HUES64 (cell line): ENCODE measurements at regions not wholly inside any gene's neighbourhood (a gene's known extent, or its start where the extent isn't known, plus 50 kb on each side); places are given as distances from the start of the nearest gene placed in this dataset.

Experiments used
- H3K27ac ChIP-seq: 2 replicates; pipeline ENCODE4 v1.7.0; 2013; ENCODE audit warnings: low read depth, low read length, inconsistent platforms
- H3K27me3 ChIP-seq: 2 replicates; pipeline ENCODE4 v1.6.1; 2013; ENCODE audit warnings: mild to moderate bottlenecking, low read length; ENCODE audit not compliant: insufficient read depth
- H3K36me3 ChIP-seq: 2 replicates; pipeline ENCODE4 v1.6.1; 2013; ENCODE audit warnings: mild to moderate bottlenecking, low read length; ENCODE audit not compliant: insufficient read depth
- H3K4me1 ChIP-seq: 2 replicates; pipeline ENCODE4 v1.6.1; 2013; ENCODE audit warnings: mild to moderate bottlenecking, low read length, moderate library complexity; ENCODE audit not compliant: insufficient read depth
- H3K4me3 ChIP-seq: 2 replicates; pipeline ENCODE4 v1.5.1; 2013; ENCODE audit warnings: mild to moderate bottlenecking, low read length, moderate library complexity
- H3K9ac ChIP-seq: 2 replicates; pipeline ENCODE4 v1.6.1; 2013; ENCODE audit warnings: mild to moderate bottlenecking, low read depth, low read length
- H3K9me3 ChIP-seq: 2 replicates; pipeline ENCODE4 v1.6.1; 2013; ENCODE audit warnings: low read depth, low read length; ENCODE audit not compliant: insufficient read depth
- WGBS: fragments of 150-250, 120-280 bp; methylation state at CpG from one replicate; pipeline ENCODE4 v1.1.7; 2013; ENCODE audit warnings: missing lambda C conversion rate; 5-methylcytosine and 5-hydroxymethylcytosine counted together

DNA sequence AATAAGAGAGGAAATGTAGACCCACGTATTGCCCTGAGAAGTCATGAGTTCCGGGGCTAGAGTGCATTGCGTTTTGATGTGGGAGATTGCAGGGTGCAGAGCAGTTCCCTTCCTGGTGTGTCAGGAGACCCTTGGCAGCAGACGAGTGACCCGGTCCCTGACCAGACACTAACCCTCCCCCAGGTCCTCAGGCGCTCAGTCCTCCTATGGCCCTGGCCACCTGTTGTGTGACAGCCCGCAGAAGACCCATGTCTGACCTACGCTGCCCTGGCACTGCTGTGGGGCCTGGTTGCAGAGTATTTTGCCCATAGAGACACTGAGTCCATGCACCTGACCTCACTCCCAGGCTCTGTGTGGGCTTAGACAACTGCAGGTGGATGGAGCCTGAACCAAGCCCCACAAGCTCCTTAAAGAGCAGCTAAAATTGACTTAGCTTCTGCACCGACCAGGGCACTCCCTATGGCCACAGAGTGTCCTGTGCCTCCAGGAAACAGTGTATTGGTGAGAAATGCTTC is 833.8 kb downstream of the TBC1D22A start:
- no peaks in the 10 kb centered on the region for H3K4me1 ChIP-seq
- peaks cover 77% of the 10 kb centered on the region for H3K9me3 ChIP-seq
- 88% methylated on average over 9 of the region's 9 CpGs for WGBS
- no peaks in the 10 kb centered on the region for H3K27me3 ChIP-seq
- no peak overlapping the region for H3K27ac ChIP-seq
- no peak overlapping the region for H3K9ac ChIP-seq
- no peaks in the 10 kb centered on the region for H3K36me3 ChIP-seq
- H3K4me3 ChIP-seq: no peak overlapping the region

- 83% methylated on average over 6 of the region's 6 CpGs for WGBS
- no peaks in the 10 kb centered on the region for H3K36me3 ChIP-seq
- H3K27me3 ChIP-seq: no peaks in the 10 kb centered on the region
- no peak overlapping the region for H3K9ac ChIP-seq
- no peaks in the 10 kb centered on the region for H3K4me1 ChIP-seq
- no peak overlapping the region for H3K27ac ChIP-seq
- H3K9me3 ChIP-seq: peaks cover 79% of the 10 kb centered on the region
- H3K4me3 ChIP-seq: no peak overlapping the region
Observed at GRCh38 chr22:47594836-47595521, 832.5 kb downstream of the TBC1D22A start.

DNA sequence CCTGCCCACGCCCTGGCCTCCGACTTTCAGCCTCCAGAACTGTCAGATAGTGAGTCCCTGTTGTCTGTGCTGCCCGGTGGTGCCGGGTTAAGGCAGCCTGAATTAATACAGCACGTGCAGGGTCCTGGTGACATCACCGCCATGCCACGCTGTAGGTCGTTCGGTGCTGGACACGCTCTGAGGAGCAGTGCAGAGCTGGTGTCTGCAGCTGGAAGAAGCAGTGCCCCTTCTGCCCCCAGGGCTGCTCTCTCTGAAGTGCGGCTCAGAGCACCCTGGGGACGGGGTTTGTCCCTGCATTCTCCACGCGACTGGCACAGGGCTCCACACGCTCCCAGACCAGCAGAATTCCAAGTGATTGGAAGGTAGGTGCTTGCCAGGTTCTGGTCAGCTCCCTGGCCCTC is 831.5 kb downstream of the TBC1D22A start:
- 90% methylated on average over 15 of the region's 15 CpGs for WGBS
- no peak overlapping the region for H3K9ac ChIP-seq

DNA sequence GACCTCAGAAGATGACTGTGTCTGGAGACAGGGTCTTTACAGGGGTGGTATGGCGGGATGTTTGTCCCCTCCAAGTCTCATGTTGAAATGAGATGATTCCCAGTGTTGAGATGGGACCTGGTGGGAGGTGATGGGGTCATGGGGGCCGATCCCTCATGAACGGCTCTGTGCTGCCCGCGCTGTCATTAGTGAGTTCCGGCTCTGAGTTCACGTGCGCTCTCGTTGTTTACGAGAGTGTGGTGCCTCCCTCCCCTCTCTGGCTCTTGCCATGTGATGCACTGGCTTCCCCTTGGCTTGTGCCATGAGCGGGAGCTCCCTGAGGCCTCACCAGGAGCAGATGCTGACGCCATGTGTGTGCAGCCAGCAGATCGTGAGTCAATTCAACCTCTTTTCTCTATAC is 830.8 kb downstream of the TBC1D22A start:
- Histone ChIP-seq H3K4me3 (no peak overlapping the region), H3K27me3 (no peaks in the 10 kb centered on the region), H3K27ac (no peak overlapping the region), H3K9me3 (peaks cover 81% of the 10 kb centered on the region), H3K9ac (no peak overlapping the region), H3K4me1 (no peaks in the 10 kb centered on the region), H3K36me3 (no peaks in the 10 kb centered on the region)
- WGBS: 87% methylated on average over 13 of the region's 13 CpGs

More for the DNA sequence above, 831.5 kb downstream of the TBC1D22A start:
- H3K9me3 ChIP-seq: peaks cover 79% of the 10 kb centered on the region
- no peak overlapping the region for H3K27ac ChIP-seq
- no peaks in the 10 kb centered on the region for H3K4me1 ChIP-seq
- no peaks in the 10 kb centered on the region for H3K27me3 ChIP-seq
- H3K4me3 ChIP-seq: no peak overlapping the region
- no peaks in the 10 kb centered on the region for H3K36me3 ChIP-seq

- Histone ChIP-seq H3K4me3 (no peak overlapping the region), H3K4me1 (no peaks in the 10 kb centered on the region), H3K27ac (no peak overlapping the region), H3K9ac (no peak overlapping the region), H3K27me3 (no peaks in the 10 kb centered on the region), H3K36me3 (no peaks in the 10 kb centered on the region), H3K9me3 (peaks cover 83% of the 10 kb centered on the region)
- 88% methylated on average over 9 of the region's 9 CpGs for WGBS
Observed at GRCh38 chr22:47592791-47593190, 830.3 kb downstream of the TBC1D22A start.

DNA sequence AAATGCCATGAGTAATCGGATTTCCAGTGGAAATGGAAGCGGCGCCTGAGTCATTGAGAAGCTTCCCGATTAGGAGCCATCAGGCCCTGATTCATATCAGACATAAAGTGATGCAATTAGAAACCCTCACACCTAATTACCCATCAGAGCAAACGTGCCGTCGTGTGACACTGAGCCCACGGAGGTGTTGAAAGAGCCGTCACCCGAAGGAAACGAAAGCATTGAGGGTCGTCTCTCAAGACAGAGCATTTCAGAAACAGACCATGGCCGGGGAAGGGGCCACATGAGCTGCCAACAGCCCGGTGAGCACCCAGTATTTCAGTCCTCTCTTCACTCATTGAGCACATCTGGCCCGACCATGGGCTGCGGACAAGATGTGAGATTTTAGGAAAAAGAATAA is 829.3 kb downstream of the TBC1D22A start:
- Histone ChIP-seq H3K9me3 (peaks cover 84% of the 10 kb centered on the region), H3K9ac (no peak overlapping the region), H3K27me3 (no peaks in the 10 kb centered on the region), H3K36me3 (no peaks in the 10 kb centered on the region), H3K4me3 (no peak overlapping the region), H3K4me1 (no peaks in the 10 kb centered on the region), H3K27ac (no peak overlapping the region)
- 93% methylated on average over 16 of the region's 16 CpGs for WGBS

GRCh38 chr22:47591016-47591415 is 828.6 kb downstream of the TBC1D22A start:
- Histone ChIP-seq H3K9ac (no peak overlapping the region), H3K27me3 (no peaks in the 10 kb centered on the region), H3K36me3 (no peaks in the 10 kb centered on the region), H3K9me3 (peaks cover 84% of the 10 kb centered on the region), H3K27ac (no peak overlapping the region), H3K4me3 (no peak overlapping the region), H3K4me1 (no peaks in the 10 kb centered on the region)
- WGBS: 95% methylated on average over 7 of the region's 7 CpGs

GRCh38 chr22:47589271-47590250 is 827.1 kb downstream of the TBC1D22A start:
- H3K4me1 ChIP-seq: no peaks in the 10 kb centered on the region
- no peak overlapping the region for H3K27ac ChIP-seq
- H3K27me3 ChIP-seq: no peaks in the 10 kb centered on the region
- no peaks in the 10 kb centered on the region for H3K36me3 ChIP-seq
- no peak overlapping the region for H3K9ac ChIP-seq
- peaks cover 86% of the 10 kb centered on the region for H3K9me3 ChIP-seq
- H3K4me3 ChIP-seq: no peak overlapping the region
- 89% methylated on average over 16 of the region's 17 CpGs for WGBS

- H3K9me3 ChIP-seq: peaks cover 86% of the 10 kb centered on the region
- H3K4me3 ChIP-seq: no peak overlapping the region
- no peaks in the 10 kb centered on the region for H3K27me3 ChIP-seq
- no peaks in the 10 kb centered on the region for H3K4me1 ChIP-seq
- H3K36me3 ChIP-seq: no peaks in the 10 kb centered on the region
- H3K9ac ChIP-seq: no peak overlapping the region
- H3K27ac ChIP-seq: no peak overlapping the region
- 88% methylated on average over 7 of the region's 7 CpGs for WGBS
Observed at GRCh38 chr22:47588578-47588960, 826.1 kb downstream of the TBC1D22A start.

- Histone ChIP-seq H3K27ac (no peak overlapping the region), H3K4me1 (no peaks in the 10 kb centered on the region), H3K4me3 (no peak overlapping the region), H3K36me3 (no peaks in the 10 kb centered on the region), H3K9ac (no peak overlapping the region), H3K9me3 (peaks cover 86% of the 10 kb centered on the region), H3K27me3 (no peaks in the 10 kb centered on the region)
- 79% methylated on average over 9 of the region's 9 CpGs for WGBS
Observed at GRCh38 chr22:47587861-47588577, 825.6 kb downstream of the TBC1D22A start.

DNA sequence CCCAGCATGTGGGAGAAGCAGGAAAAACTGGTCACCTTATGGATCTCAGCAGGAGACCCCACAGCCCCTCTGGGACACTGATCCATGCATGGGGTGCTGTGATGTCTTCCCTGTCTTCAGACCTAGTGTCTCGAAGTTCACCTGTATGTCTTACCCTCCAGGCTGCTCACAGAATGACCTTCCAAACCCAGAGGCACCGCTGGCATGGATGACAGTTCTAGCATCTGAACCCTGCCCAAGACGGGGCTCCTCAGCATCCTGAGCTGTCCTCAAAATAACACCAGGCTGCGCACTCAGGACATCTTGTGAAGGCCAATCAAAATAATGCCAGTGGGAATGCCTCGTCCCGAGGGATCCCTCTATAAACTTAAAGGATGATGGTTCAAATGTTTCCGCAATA is 824.9 kb downstream of the TBC1D22A start:
- WGBS: 78% methylated on average over 7 of the region's 7 CpGs

More for the DNA sequence above, 824.9 kb downstream of the TBC1D22A start:
- H3K4me1 ChIP-seq: no peaks in the 10 kb centered on the region
- no peaks in the 10 kb centered on the region for H3K27me3 ChIP-seq
- H3K9ac ChIP-seq: no peak overlapping the region
- H3K27ac ChIP-seq: no peak overlapping the region
- no peak overlapping the region for H3K4me3 ChIP-seq
- H3K36me3 ChIP-seq: no peaks in the 10 kb centered on the region
- H3K9me3 ChIP-seq: peaks cover 86% of the 10 kb centered on the region
